ENCODE measurements at regions not wholly inside any gene's neighbourhood (a gene's known extent, or its start where the extent isn't known, plus 50 kb on each side); places are given as distances from the start of the nearest gene placed in this dataset.

- TF ChIP-seq, protein P1, sequence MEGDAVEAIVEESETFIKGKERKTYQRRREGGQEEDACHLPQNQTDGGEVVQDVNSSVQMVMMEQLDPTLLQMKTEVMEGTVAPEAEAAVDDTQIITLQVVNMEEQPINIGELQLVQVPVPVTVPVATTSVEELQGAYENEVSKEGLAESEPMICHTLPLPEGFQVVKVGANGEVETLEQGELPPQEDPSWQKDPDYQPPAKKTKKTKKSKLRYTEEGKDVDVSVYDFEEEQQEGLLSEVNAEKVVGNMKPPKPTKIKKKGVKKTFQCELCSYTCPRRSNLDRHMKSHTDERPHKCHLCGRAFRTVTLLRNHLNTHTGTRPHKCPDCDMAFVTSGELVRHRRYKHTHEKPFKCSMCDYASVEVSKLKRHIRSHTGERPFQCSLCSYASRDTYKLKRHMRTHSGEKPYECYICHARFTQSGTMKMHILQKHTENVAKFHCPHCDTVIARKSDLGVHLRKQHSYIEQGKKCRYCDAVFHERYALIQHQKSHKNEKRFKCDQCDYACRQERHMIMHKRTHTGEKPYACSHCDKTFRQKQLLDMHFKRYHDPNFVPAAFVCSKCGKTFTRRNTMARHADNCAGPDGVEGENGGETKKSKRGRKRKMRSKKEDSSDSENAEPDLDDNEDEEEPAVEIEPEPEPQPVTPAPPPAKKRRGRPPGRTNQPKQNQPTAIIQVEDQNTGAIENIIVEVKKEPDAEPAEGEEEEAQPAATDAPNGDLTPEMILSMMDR (IDR thresholded peaks at IDR 0.05), result no peak
- TF ChIP-seq POLR2AphosphoS5 (IDR thresholded peaks at IDR 0.05; ENCODE audit: low read depth, low read length) (no peak), TCF7L2 (IDR thresholded peaks at IDR 0.05; ENCODE audit: low read depth, low read length) (no peak)
Observed at GRCh38 chr16:59848296-59848695, 1114.2 kb upstream of the GOT2 start.

All from Panc1 (cell line).